K562 (cell line): ENCODE measurements at regions not wholly inside any gene's neighbourhood (a gene's known extent, or its start where the extent isn't known, plus 50 kb on each side); places are given as distances from the start of the nearest gene placed in this dataset.

Experiments
- ATAC-seq: fragments of 200-7000 bp; cut with Tn5 transposase; 3 replicates; pipeline ENCODE4 v1.9.1; 2020; ENCODE audit warnings: moderate library complexity
- BruUV-seq: library from RNA; stranded (reverse); fragments of 400-500 nt; replicated peaks from 2 replicates; lab custom pipeline; 2021; lab: Mats Ljungman, UMichigan
- CTCF ChIA-PET: fragments of 300-600 bp; formaldehyde crosslinking; extraction: SDS; loops from one replicate; lab custom pipeline; 2021; ENCODE audit warnings: low intra/inter-chr PET ratio; lab: Yijun Ruan, JAX
- POLR2A ChIA-PET: fragments of 300-600, 350-650 bp; sonication (Branson Sonifier 250); formaldehyde crosslinking; extraction: SDS; loops from one replicate; lab custom pipeline; 2021; ENCODE audit warnings: antibody characterized with exemption, inconsistent platforms; lab: Yijun Ruan, JAX
- DNase-seq, 4 experiments: peaks; one replicate each; pipeline versions ENCODE4 v3.0.0 to v3.0.0-alpha.2; 2011 to 2018; ENCODE audit warnings: low spot score in 3 of 4, mixed read lengths in 3 of 4; ENCODE audit errors: extremely low read depth in 1 of 4
- FAIRE-seq: peaks from 2 replicates; lab custom pipeline; 2011; peaks lifted over from hg19 to GRCh38; lab: Jason Lieb, UNC
- H2AFZ ChIP-seq: 2 replicates; pipeline ENCODE4 v1.6.0; 2011; ENCODE audit warnings: low read depth, low read length, control low read depth, inconsistent platforms
- H3K27ac ChIP-seq: fragments of 200-600 bp; 3 replicates; pipeline ENCODE4 v1.8.0; 2011; ENCODE audit warnings: low read depth, mild to moderate bottlenecking, control low read depth, inconsistent platforms, low read length, moderate library complexity, mixed read lengths; ENCODE audit errors: extremely low read depth
- H3K27me3 ChIP-seq, 2 experiments: fragments of 300-600 bp in 1 of 2; 2 replicates in 1 of 2; 3 replicates in 1 of 2; pipeline versions ENCODE4 v1.6.0 to v1.8.0; 2011; ENCODE audit warnings: inconsistent platforms in 2 of 2, low read length in 2 of 2, mild to moderate bottlenecking in 1 of 2, mixed read lengths in 1 of 2, moderate library complexity in 1 of 2; ENCODE audit not compliant: control insufficient read depth in 2 of 2, insufficient read depth in 2 of 2
- H3K36me3 ChIP-seq: fragments of 300-600 bp; 3 replicates; pipeline ENCODE4 v1.8.0; 2011; ENCODE audit warnings: mild to moderate bottlenecking, low read length, inconsistent platforms; ENCODE audit not compliant: control insufficient read depth, insufficient read depth
- H3K4me1 ChIP-seq, 2 experiments: fragments of 200-600 bp in 1 of 2; replicated peaks in 1 of 2; 2 replicates in 1 of 2; 3 replicates in 1 of 2; pipeline versions ENCODE4 v1.5.1 to v1.8.0; 2011; ENCODE audit warnings: inconsistent platforms in 2 of 2, low read length in 2 of 2, mild to moderate bottlenecking in 1 of 2, mixed read lengths in 1 of 2, moderate library complexity in 1 of 2; ENCODE audit not compliant: control insufficient read depth in 2 of 2, insufficient read depth in 2 of 2
- H3K4me2 ChIP-seq: 2 replicates; pipeline ENCODE4 v1.6.1; 2011; ENCODE audit warnings: low read length, control low read depth, inconsistent platforms, mixed read lengths; ENCODE audit not compliant: insufficient read depth
- H3K4me3 ChIP-seq: fragments of 200-600 bp; sonication (generic), shearing (Covaris generic); 2 replicates; pipeline ENCODE4 v1.5.1; 2016; ENCODE audit warnings: control low read depth, inconsistent platforms
- H3K79me2 ChIP-seq: fragments of 200-600 bp; 3 replicates; pipeline ENCODE4 v1.8.0; 2011; ENCODE audit warnings: low read length, inconsistent platforms; ENCODE audit not compliant: control insufficient read depth, insufficient read depth
- H3K9ac ChIP-seq, 2 experiments: 2 replicates each; pipeline versions ENCODE4 v1.6.0 to v1.6.1; 2011; ENCODE audit warnings: low read depth in 2 of 2, low read length in 2 of 2, control low read depth in 1 of 2, inconsistent platforms in 1 of 2, mild to moderate bottlenecking in 1 of 2, mixed read lengths in 1 of 2; ENCODE audit not compliant: insufficient read depth in 1 of 2
- H3K9me1 ChIP-seq: one replicate; pipeline ENCODE4 v1.6.0; 2011; ENCODE audit warnings: inconsistent platforms, mild to moderate bottlenecking, low read length, moderate library complexity; ENCODE audit not compliant: control insufficient read depth, insufficient read depth
- H3K9me3 ChIP-seq: replicated peaks from 2 replicates; pipeline ENCODE4 v1.5.1; 2011; ENCODE audit warnings: low read depth, low read length, inconsistent platforms; ENCODE audit not compliant: control insufficient read depth, insufficient read depth
- H4K20me1 ChIP-seq: replicated peaks from 2 replicates; pipeline ENCODE4 v1.6.1; 2011; ENCODE audit warnings: low read length, inconsistent platforms, mixed read lengths; ENCODE audit not compliant: control insufficient read depth, insufficient read depth
- AFF4 ChIP-seq: sonication (generic); formaldehyde crosslinking; IDR thresholded peaks from 2 replicates; pipeline ENCODE4 v1.8.0; 2023; ENCODE audit warnings: mild to moderate bottlenecking, missing genetic modification reagents
- KAT7 ChIP-seq: sonication (generic); formaldehyde crosslinking; IDR thresholded peaks from 2 replicates; pipeline ENCODE4 v1.8.0; 2022; ENCODE audit warnings: missing genetic modification reagents, mild to moderate bottlenecking, borderline replicate concordance
- LEF1 ChIP-seq: fragments of 450-650 bp; IDR thresholded peaks from 2 replicates; pipeline ENCODE4 v1.6.1; 2016; ENCODE audit warnings: mild to moderate bottlenecking
- MECOM ChIP-seq: fragments of 250-450 bp; sonication (Bioruptor Pico); IDR thresholded peaks from 2 replicates; pipeline ENCODE4 v1.8.0; 2022; ENCODE audit warnings: inconsistent platforms
- POLR2AphosphoS2 ChIP-seq: IDR thresholded peaks from 2 replicates; pipeline ENCODE4 v1.6.1; 2012; ENCODE audit warnings: low read length, improper control_type of control experiment
- RUNX1 ChIP-seq: sonication (generic); IDR thresholded peaks from 2 replicates; pipeline ENCODE4 v1.6.1; 2016; ENCODE audit warnings: antibody characterized with exemption, low read depth
- TAF9B ChIP-seq: fragments of 450-650 bp; IDR thresholded peaks from 2 replicates; pipeline ENCODE4 v1.6.1; 2018; ENCODE audit warnings: mild to moderate bottlenecking; ENCODE audit not compliant: partially characterized antibody
- WGBS: fragments of 100-300 bp; shearing (Covaris generic); methylation state at CpG from one replicate; pipeline ENCODE4 v1.1.6; 2016; ENCODE audit warnings: low coverage, mixed read lengths; ENCODE audit not compliant: insufficient coverage; ENCODE audit errors: missing lambda C conversion rate; 5-methylcytosine and 5-hydroxymethylcytosine counted together
- in situ Hi-C: fragments of 300-500 bp; cut with MboI; formaldehyde crosslinking; loops from 4 replicates; pipeline ENCODE4 v1.15.0; 2018; ENCODE audit warnings: inconsistent platforms, mixed read lengths
- intact Hi-C: fragments of 100-400 bp; cut with micrococcal nuclease; formaldehyde crosslinking; loops from 2 replicates; pipeline ENCODE4 v1.14.2; 2022
- TF ChIP-seq, protein P1 (sequence below): fragments of 200-600 bp; sonication (generic); IDR thresholded peaks from one replicate; pipeline ENCODE4 v1.6.1; 2012; ENCODE audit warnings: mild to moderate bottlenecking, low read depth, low read length, inconsistent platforms

GRCh38 chr2:138213084-138213483 lies 248.8 kb downstream of the HNMT start:
- TF ChIP-seq KAT7 (CRISPR knock-in tag): no peak
- TF ChIP-seq TAF9B: no peak
- TF ChIP-seq POLR2AphosphoS2: no peak
- no peak for TF ChIP-seq LEF1
- TF ChIP-seq RUNX1: no peak
- TF ChIP-seq, protein P1, sequence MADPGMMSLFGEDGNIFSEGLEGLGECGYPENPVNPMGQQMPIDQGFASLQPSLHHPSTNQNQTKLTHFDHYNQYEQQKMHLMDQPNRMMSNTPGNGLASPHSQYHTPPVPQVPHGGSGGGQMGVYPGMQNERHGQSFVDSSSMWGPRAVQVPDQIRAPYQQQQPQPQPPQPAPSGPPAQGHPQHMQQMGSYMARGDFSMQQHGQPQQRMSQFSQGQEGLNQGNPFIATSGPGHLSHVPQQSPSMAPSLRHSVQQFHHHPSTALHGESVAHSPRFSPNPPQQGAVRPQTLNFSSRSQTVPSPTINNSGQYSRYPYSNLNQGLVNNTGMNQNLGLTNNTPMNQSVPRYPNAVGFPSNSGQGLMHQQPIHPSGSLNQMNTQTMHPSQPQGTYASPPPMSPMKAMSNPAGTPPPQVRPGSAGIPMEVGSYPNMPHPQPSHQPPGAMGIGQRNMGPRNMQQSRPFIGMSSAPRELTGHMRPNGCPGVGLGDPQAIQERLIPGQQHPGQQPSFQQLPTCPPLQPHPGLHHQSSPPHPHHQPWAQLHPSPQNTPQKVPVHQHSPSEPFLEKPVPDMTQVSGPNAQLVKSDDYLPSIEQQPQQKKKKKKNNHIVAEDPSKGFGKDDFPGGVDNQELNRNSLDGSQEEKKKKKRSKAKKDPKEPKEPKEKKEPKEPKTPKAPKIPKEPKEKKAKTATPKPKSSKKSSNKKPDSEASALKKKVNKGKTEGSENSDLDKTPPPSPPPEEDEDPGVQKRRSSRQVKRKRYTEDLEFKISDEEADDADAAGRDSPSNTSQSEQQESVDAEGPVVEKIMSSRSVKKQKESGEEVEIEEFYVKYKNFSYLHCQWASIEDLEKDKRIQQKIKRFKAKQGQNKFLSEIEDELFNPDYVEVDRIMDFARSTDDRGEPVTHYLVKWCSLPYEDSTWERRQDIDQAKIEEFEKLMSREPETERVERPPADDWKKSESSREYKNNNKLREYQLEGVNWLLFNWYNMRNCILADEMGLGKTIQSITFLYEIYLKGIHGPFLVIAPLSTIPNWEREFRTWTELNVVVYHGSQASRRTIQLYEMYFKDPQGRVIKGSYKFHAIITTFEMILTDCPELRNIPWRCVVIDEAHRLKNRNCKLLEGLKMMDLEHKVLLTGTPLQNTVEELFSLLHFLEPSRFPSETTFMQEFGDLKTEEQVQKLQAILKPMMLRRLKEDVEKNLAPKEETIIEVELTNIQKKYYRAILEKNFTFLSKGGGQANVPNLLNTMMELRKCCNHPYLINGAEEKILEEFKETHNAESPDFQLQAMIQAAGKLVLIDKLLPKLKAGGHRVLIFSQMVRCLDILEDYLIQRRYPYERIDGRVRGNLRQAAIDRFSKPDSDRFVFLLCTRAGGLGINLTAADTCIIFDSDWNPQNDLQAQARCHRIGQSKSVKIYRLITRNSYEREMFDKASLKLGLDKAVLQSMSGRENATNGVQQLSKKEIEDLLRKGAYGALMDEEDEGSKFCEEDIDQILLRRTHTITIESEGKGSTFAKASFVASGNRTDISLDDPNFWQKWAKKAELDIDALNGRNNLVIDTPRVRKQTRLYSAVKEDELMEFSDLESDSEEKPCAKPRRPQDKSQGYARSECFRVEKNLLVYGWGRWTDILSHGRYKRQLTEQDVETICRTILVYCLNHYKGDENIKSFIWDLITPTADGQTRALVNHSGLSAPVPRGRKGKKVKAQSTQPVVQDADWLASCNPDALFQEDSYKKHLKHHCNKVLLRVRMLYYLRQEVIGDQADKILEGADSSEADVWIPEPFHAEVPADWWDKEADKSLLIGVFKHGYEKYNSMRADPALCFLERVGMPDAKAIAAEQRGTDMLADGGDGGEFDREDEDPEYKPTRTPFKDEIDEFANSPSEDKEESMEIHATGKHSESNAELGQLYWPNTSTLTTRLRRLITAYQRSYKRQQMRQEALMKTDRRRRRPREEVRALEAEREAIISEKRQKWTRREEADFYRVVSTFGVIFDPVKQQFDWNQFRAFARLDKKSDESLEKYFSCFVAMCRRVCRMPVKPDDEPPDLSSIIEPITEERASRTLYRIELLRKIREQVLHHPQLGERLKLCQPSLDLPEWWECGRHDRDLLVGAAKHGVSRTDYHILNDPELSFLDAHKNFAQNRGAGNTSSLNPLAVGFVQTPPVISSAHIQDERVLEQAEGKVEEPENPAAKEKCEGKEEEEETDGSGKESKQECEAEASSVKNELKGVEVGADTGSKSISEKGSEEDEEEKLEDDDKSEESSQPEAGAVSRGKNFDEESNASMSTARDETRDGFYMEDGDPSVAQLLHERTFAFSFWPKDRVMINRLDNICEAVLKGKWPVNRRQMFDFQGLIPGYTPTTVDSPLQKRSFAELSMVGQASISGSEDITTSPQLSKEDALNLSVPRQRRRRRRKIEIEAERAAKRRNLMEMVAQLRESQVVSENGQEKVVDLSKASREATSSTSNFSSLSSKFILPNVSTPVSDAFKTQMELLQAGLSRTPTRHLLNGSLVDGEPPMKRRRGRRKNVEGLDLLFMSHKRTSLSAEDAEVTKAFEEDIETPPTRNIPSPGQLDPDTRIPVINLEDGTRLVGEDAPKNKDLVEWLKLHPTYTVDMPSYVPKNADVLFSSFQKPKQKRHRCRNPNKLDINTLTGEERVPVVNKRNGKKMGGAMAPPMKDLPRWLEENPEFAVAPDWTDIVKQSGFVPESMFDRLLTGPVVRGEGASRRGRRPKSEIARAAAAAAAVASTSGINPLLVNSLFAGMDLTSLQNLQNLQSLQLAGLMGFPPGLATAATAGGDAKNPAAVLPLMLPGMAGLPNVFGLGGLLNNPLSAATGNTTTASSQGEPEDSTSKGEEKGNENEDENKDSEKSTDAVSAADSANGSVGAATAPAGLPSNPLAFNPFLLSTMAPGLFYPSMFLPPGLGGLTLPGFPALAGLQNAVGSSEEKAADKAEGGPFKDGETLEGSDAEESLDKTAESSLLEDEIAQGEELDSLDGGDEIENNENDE: no peak
- no peak for TF ChIP-seq AFF4 (CRISPR knock-in tag)
- TF ChIP-seq MECOM (CRISPR knock-in tag): no peak

More at GRCh38 chr2:138213084-138213483, 248.8 kb downstream of the HNMT start:
- in situ Hi-C loops: no loop called here
- no TSS peak for BruUV-seq
- Histone ChIP-seq H3K36me3 (no peaks in the 10 kb centered on the region), H3K79me2 (no peaks in the 10 kb centered on the region), H3K9me1 (no peaks in the 10 kb centered on the region), H3K9ac (no peak overlapping the region), H2AFZ (no peak overlapping the region), H4K20me1 (no peaks in the 10 kb centered on the region), H3K27ac (no peak overlapping the region), H3K4me3 (no peak overlapping the region), H3K4me1 (no peaks in the 10 kb centered on the region), H3K27me3 (no peaks in the 10 kb centered on the region), H3K9me3 (no peaks in the 10 kb centered on the region), H3K4me2 (no peak overlapping the region)
- intact Hi-C loops: no loop called here
- DNase-seq: no peak
- WGBS: 0% methylated on average over 2 of the region's 2 CpGs
- ChIA-PET POLR2A (interaction anchor here (0.7 kb wide), 1 partner anchor 14 kb away, joined by 3 read pairs; no protein-coding TSS in a partner anchor), CTCF (no interaction called here)
- ATAC-seq: no peak
- FAIRE-seq: no peak
